Testis (tissue), 2 donors: ENCODE measurements at regions not wholly inside any gene's neighbourhood (a gene's known extent, or its start where the extent isn't known, plus 50 kb on each side); places are given as distances from the start of the nearest gene placed in this dataset.
"Not testable (repeated sequence)": the region's sequence is repeated elsewhere in the genome, so short reads cannot be mapped to it uniquely, and the experiment has no call there.

Experiments
- DNase-seq: peaks from one replicate; pipeline ENCODE4 v3.0.0-alpha.2; 2019
- H3K27ac ChIP-seq, 2 donors: fragments of 200-600 bp; sonication (generic); one replicate each; pipeline ENCODE4 v1.5.1; 2019
- H3K27me3 ChIP-seq: fragments of 200-600 bp; sonication (generic); one replicate; pipeline ENCODE4 v1.5.1; 2019
- H3K36me3 ChIP-seq: fragments of 200-600 bp; sonication (generic); one replicate; pipeline ENCODE4 v1.5.1; 2017; ENCODE audit warnings: low read depth; ENCODE audit errors: missing control alignments
- H3K4me1 ChIP-seq: fragments of 200-600 bp; sonication (generic); one replicate; pipeline ENCODE4 v1.5.1; 2019
- H3K4me3 ChIP-seq, 2 donors: fragments of 200-600 bp; sonication (generic); one replicate each; pipeline ENCODE4 v1.5.1; 2017 to 2019
- H3K9me3 ChIP-seq: fragments of 200-600 bp; sonication (generic); one replicate; pipeline ENCODE4 v1.5.1; 2017
- POLR2A ChIP-seq: fragments of 450-650 bp; IDR thresholded peaks from one replicate; pipeline ENCODE4 v1.6.1; 2017; ENCODE audit warnings: antibody characterized with exemption, mild to moderate bottlenecking, moderate library complexity
- WGBS, 2 donors: methylation state at CpG; one replicate each; pipeline ENCODE4 v1.1.5; 2018; 5-methylcytosine and 5-hydroxymethylcytosine counted together
- intact Hi-C: fragments of 100-400 bp; cut with DNase I; formaldehyde crosslinking; loops from one replicate; pipeline ENCODE4 v1.15.1; 2023; ENCODE audit warnings: low total_unique reads
- TF ChIP-seq, protein P1 (sequence below), 3 experiments: fragments of 450-650 bp in 2 of 3; fragments of 200-600 bp in 1 of 3; sonication (generic) in 1 of 3; IDR thresholded peaks; one replicate each; pipeline ENCODE4 v1.5.1; 2016 to 2019; ENCODE audit warnings: antibody characterized with exemption in 3 of 3, mild to moderate bottlenecking in 2 of 3, moderate library complexity in 1 of 3

GRCh38 chrX:828411-828959 is 197.9 kb downstream of the SHOX start:
- no peak for DNase-seq
- WGBS, 2 donors: 62 to 64% methylated on average over 8 of the region's 8 CpGs
- TF ChIP-seq, protein P1, sequence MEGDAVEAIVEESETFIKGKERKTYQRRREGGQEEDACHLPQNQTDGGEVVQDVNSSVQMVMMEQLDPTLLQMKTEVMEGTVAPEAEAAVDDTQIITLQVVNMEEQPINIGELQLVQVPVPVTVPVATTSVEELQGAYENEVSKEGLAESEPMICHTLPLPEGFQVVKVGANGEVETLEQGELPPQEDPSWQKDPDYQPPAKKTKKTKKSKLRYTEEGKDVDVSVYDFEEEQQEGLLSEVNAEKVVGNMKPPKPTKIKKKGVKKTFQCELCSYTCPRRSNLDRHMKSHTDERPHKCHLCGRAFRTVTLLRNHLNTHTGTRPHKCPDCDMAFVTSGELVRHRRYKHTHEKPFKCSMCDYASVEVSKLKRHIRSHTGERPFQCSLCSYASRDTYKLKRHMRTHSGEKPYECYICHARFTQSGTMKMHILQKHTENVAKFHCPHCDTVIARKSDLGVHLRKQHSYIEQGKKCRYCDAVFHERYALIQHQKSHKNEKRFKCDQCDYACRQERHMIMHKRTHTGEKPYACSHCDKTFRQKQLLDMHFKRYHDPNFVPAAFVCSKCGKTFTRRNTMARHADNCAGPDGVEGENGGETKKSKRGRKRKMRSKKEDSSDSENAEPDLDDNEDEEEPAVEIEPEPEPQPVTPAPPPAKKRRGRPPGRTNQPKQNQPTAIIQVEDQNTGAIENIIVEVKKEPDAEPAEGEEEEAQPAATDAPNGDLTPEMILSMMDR (IDR thresholded peaks at IDR 0.05): no peak
- no peak for TF ChIP-seq POLR2A
- intact Hi-C loops: no loop called here
- Histone ChIP-seq H3K27ac (no peak overlapping the region), H3K4me1 (no peaks in the 10 kb centered on the region), H3K4me3 (no peak overlapping the region), H3K36me3 (no peaks in the 10 kb centered on the region), H3K27me3 (no peaks in the 10 kb centered on the region), H3K9me3 (no peaks in the 10 kb centered on the region)

GRCh38 chrX:826448-826847 is 195.9 kb downstream of the SHOX start:
- no peaks in the 10 kb centered on the region for H3K36me3 ChIP-seq
- no peaks in the 10 kb centered on the region for H3K27me3 ChIP-seq
- no peak for DNase-seq
- WGBS, 2 donors: 31 to 32% methylated on average over 9 of the region's 9 CpGs
- H3K4me3 ChIP-seq: no peak overlapping the region
- no peaks in the 10 kb centered on the region for H3K4me1 ChIP-seq
- H3K27ac ChIP-seq: no peak overlapping the region
- intact Hi-C loops: no loop called here
- TF ChIP-seq, protein P1 (IDR thresholded peaks at IDR 0.05): no peak
- no peak for TF ChIP-seq POLR2A
- H3K9me3 ChIP-seq: no peaks in the 10 kb centered on the region

DNA sequence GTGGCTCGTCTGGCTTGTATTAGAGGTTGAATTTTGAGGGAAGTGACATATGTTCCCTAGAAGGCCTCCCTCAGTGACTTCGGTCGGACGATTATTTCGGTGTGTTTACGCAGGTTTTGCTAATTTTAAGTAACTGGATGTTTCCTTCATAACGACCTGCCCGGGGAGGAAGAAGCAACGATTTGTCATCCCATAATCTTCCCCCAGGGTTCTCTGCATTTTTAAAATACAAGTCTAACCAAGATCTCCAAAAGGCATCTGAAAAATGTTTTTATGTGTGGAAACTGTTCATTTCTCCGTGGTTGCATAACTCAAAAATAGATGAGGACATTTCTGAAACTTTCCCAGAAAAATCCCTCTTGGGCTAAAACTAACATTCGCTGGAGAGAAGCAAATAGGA is 195.4 kb downstream of the SHOX start:
- 43 to 59% methylated on average over 11 of the region's 11 CpGs for WGBS, 2 donors
- TF ChIP-seq, protein P1 (IDR thresholded peaks at IDR 0.05): no peak
- TF ChIP-seq POLR2A: no peak
- intact Hi-C loops: no loop called here
- Histone ChIP-seq H3K4me1 (no peaks in the 10 kb centered on the region), H3K9me3 (no peaks in the 10 kb centered on the region), H3K4me3 (no peak overlapping the region), H3K36me3 (no peaks in the 10 kb centered on the region), H3K27ac (no peak overlapping the region), H3K27me3 (no peaks in the 10 kb centered on the region)
- no peak for DNase-seq

DNA sequence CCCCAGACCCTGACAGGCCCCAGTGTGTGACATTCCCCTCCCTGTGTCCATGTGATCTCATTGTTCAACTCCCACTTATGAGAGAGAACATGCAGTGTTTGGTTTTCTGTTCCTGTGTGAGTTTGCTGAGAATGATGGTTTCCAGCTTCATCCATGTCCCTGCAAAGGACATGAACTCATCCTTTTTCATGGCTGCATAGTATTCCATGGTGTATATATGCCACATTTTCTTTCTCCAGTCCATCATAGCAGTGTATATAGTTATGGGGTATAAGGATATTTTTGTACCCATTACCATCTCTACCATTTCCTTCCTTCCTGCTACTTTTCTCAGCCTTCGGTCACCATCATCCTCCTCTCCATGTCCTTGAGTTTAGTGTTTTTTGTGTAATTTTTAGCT is 192.5 kb downstream of the SHOX start:
- DNase-seq, H3K4me3 ChIP-seq, H3K36me3 ChIP-seq, H3K27me3 ChIP-seq, intact Hi-C loops, H3K4me1 ChIP-seq, H3K27ac ChIP-seq, H3K9me3 ChIP-seq: not testable (repeated sequence)
- 94 to 100% methylated on average over 1 of the region's 1 CpG for WGBS, 2 donors

GRCh38 chrX:821327-822107 is 190.9 kb downstream of the SHOX start:
- 67 to 73% methylated on average over 11 to 12 of the region's 12 CpGs for WGBS, 2 donors

More at GRCh38 chrX:821327-822107, 190.9 kb downstream of the SHOX start:
- H3K9me3 ChIP-seq: no peaks in the 10 kb centered on the region
- H3K4me3 ChIP-seq: no peak overlapping the region
- intact Hi-C loops: no loop called here
- no peak for TF ChIP-seq POLR2A
- TF ChIP-seq, protein P1 (IDR thresholded peaks at IDR 0.05): no peak
- H3K27me3 ChIP-seq: no peaks in the 10 kb centered on the region
- no peak overlapping the region for H3K27ac ChIP-seq
- no peaks in the 10 kb centered on the region for H3K4me1 ChIP-seq
- no peaks in the 10 kb centered on the region for H3K36me3 ChIP-seq
- DNase-seq: no peak
